ENCODE measurements at regions not wholly inside any gene's neighbourhood (a gene's known extent, or its start where the extent isn't known, plus 50 kb on each side); places are given as distances from the start of the nearest gene placed in this dataset.

GRCh38 chr20:52652271-52652670 lies 319.9 kb upstream of the TSHZ2 start:
- intact Hi-C loops (cut with micrococcal nuclease; ENCODE audit: unreplicated experiment), result no loop called here
- ChIA-PET POLR2A (interaction anchor here (0.6 kb wide), 1 partner anchor 30 kb away, joined by 4 read pairs; no protein-coding TSS in a partner anchor), CTCF (ENCODE audit: unreplicated experiment) (no interaction called here)
- Histone ChIP-seq H3K4me3 (ENCODE audit: low read depth, low read length, poor library complexity, severe bottlenecking) (no peak overlapping the region), H4K20me1 (ENCODE audit: insufficient read depth, low read length) (no peaks in the 10 kb centered on the region), H3K27ac (ENCODE audit: low read depth, low read length, poor library complexity, severe bottlenecking) (no peak overlapping the region), H3K4me2 (ENCODE audit: low read length) (no peak overlapping the region), H3K36me3 (ENCODE audit: insufficient read depth, low read length) (no peaks in the 10 kb centered on the region), H3K4me1 (ENCODE audit: insufficient read depth, low read length, poor library complexity, severe bottlenecking) (no peaks in the 10 kb centered on the region), H2AFZ (ENCODE audit: low read length) (no peak overlapping the region), H3K79me2 (ENCODE audit: insufficient read depth, low read depth, low read length) (no peaks in the 10 kb centered on the region), H3K9me3 (ENCODE audit: low read length) (no peaks in the 10 kb centered on the region), H3K9me2 (ENCODE audit: insufficient read depth, low read length) (no peaks in the 10 kb centered on the region)
- no peak for TF ChIP-seq EZH2phosphoT487 (IDR thresholded peaks at IDR 0.05; ENCODE audit: borderline replicate concordance, low read depth, low read length)
- TF ChIP-seq, protein P1, sequence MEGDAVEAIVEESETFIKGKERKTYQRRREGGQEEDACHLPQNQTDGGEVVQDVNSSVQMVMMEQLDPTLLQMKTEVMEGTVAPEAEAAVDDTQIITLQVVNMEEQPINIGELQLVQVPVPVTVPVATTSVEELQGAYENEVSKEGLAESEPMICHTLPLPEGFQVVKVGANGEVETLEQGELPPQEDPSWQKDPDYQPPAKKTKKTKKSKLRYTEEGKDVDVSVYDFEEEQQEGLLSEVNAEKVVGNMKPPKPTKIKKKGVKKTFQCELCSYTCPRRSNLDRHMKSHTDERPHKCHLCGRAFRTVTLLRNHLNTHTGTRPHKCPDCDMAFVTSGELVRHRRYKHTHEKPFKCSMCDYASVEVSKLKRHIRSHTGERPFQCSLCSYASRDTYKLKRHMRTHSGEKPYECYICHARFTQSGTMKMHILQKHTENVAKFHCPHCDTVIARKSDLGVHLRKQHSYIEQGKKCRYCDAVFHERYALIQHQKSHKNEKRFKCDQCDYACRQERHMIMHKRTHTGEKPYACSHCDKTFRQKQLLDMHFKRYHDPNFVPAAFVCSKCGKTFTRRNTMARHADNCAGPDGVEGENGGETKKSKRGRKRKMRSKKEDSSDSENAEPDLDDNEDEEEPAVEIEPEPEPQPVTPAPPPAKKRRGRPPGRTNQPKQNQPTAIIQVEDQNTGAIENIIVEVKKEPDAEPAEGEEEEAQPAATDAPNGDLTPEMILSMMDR (conservative IDR thresholded peaks at IDR 0.05; ENCODE audit: low read length), result no peak
- BruUV-seq (replicated peaks), result no TSS peak
- no peak for DNase-seq (ENCODE audit: low spot score)

DNA sequence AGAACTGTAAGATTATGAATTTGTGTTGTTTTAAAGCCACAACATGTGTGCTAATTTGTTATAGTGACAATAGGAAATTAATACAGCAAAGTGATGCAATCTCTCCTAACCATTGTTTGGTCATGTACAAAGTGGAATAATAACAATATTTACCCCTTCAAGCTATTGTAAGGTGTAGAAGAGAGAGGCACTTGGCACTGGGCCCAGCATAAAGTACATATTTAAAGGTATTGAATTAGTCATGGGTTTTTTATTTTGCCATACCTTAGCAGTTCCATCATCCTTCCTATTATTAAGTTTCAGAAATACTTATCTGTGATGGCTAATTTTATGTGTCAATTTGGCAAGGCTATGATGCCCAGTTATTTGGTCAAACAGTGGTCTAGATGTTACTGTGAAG lies 322.4 kb upstream of the TSHZ2 start:
- no peak for DNase-seq (ENCODE audit: low spot score)
- H3K4me1 ChIP-seq (ENCODE audit: insufficient read depth, low read length, poor library complexity, severe bottlenecking), result no peaks in the 10 kb centered on the region
- no peaks in the 10 kb centered on the region for H3K9me2 ChIP-seq (ENCODE audit: insufficient read depth, low read length)
- no peak overlapping the region for H3K4me3 ChIP-seq (ENCODE audit: low read depth, low read length, poor library complexity, severe bottlenecking)
- H4K20me1 ChIP-seq (ENCODE audit: insufficient read depth, low read length), result no peaks in the 10 kb centered on the region
- no peak overlapping the region for H3K27ac ChIP-seq (ENCODE audit: low read depth, low read length, poor library complexity, severe bottlenecking)
- no peaks in the 10 kb centered on the region for H3K79me2 ChIP-seq (ENCODE audit: insufficient read depth, low read depth, low read length)
- no TSS peak for BruUV-seq (replicated peaks)
- POLR2A ChIA-PET, result interaction anchor here (1.2 kb wide), 1 partner anchor 17 kb away, joined by 3 read pairs; no protein-coding TSS in a partner anchor
- CTCF ChIA-PET (ENCODE audit: unreplicated experiment), result no interaction called here
- H3K4me2 ChIP-seq (ENCODE audit: low read length), result no peak overlapping the region
- intact Hi-C loops (cut with micrococcal nuclease; ENCODE audit: unreplicated experiment), result no loop called here
- no peak overlapping the region for H2AFZ ChIP-seq (ENCODE audit: low read length)
- no peaks in the 10 kb centered on the region for H3K9me3 ChIP-seq (ENCODE audit: low read length)
- TF ChIP-seq, protein P1 (conservative IDR thresholded peaks at IDR 0.05; ENCODE audit: low read length), result no peak
- TF ChIP-seq EZH2phosphoT487 (IDR thresholded peaks at IDR 0.05; ENCODE audit: borderline replicate concordance, low read depth, low read length), result no peak
- H3K36me3 ChIP-seq (ENCODE audit: insufficient read depth, low read length), result no peaks in the 10 kb centered on the region

GRCh38 chr20:52645822-52646221 lies 326.3 kb upstream of the TSHZ2 start:
- Histone ChIP-seq H3K36me3 (ENCODE audit: insufficient read depth, low read length) (no peaks in the 10 kb centered on the region), H3K27ac (ENCODE audit: low read depth, low read length, poor library complexity, severe bottlenecking) (no peak overlapping the region), H3K79me2 (ENCODE audit: insufficient read depth, low read depth, low read length) (no peaks in the 10 kb centered on the region), H3K9me3 (ENCODE audit: low read length) (no peaks in the 10 kb centered on the region), H4K20me1 (ENCODE audit: insufficient read depth, low read length) (no peaks in the 10 kb centered on the region), H3K4me2 (ENCODE audit: low read length) (no peak overlapping the region), H3K4me1 (ENCODE audit: insufficient read depth, low read length, poor library complexity, severe bottlenecking) (no peaks in the 10 kb centered on the region), H3K4me3 (ENCODE audit: low read depth, low read length, poor library complexity, severe bottlenecking) (no peak overlapping the region), H2AFZ (ENCODE audit: low read length) (no peak overlapping the region), H3K9me2 (ENCODE audit: insufficient read depth, low read length) (no peaks in the 10 kb centered on the region)
- ChIA-PET CTCF (ENCODE audit: unreplicated experiment) (no interaction called here), POLR2A (interaction anchor here (0.5 kb wide), 1 partner anchor 1612 kb away, joined by 5 read pairs; no protein-coding TSS in a partner anchor)
- BruUV-seq (replicated peaks), result no TSS peak
- DNase-seq (ENCODE audit: low spot score), result no peak
- intact Hi-C loops (cut with micrococcal nuclease; ENCODE audit: unreplicated experiment), result no loop called here
- TF ChIP-seq EZH2phosphoT487 (IDR thresholded peaks at IDR 0.05; ENCODE audit: borderline replicate concordance, low read depth, low read length), result no peak
- TF ChIP-seq, protein P1 (conservative IDR thresholded peaks at IDR 0.05; ENCODE audit: low read length), result no peak
